ENCODE measurements at regions not wholly inside any gene's neighbourhood (a gene's known extent, or its start where the extent isn't known, plus 50 kb on each side); places are given as distances from the start of the nearest gene placed in this dataset.
A peak's percentile ranks its signal among the peaks of the same experiment; 100 is the strongest.

GRCh38 chr16:64823481-64824075 is 298.3 kb downstream of the CDH11 start:
- DNase-seq = no peak

GRCh38 chr16:64809876-64810629 is 311.8 kb downstream of the CDH11 start:
- DNase-seq = no peak

DNA sequence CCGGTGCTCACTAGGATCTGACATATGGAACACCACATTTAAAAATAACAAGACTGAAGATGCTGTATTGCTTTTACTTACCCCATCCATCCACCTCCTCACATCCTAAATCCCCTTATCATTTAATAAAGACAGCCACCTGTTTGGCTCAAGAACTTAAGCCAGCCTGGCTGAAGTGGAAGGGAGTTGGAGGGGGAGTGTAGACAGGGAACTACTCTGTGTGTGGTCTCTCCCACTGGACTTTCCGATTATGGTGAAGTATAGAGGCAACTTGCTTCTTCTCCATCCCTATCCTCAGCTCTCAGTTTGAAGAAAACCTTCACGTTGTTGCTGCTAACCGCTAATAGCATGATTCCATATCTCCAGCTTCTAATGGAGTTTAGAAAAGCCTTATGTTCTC is 313.4 kb downstream of the CDH11 start:
- no peak for DNase-seq

GRCh38 chr16:64791756-64792155 is 330.1 kb downstream of the CDH11 start:
- DNase-seq = no peak

DNA sequence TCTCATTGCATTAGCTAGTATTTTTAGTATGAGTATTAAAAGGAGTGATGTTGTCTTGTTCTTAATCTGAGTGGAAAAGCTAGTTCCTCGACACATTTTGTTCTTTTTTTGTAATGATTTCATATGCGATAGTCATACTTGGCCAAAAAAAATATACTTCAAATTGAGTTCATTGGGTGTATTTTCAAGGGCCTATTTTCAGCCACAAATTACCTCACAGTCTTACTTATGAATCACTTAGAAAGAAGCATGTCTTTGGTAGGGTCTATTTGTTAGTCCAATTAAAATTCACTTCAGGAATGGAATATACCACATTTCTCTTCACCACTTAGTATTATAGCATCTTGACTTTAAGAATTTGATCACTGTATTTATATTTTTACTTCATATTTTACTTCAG is 337.2 kb downstream of the CDH11 start:
- DNase-seq = no peak

GRCh38 chr16:64782484-64782883 is 339.4 kb downstream of the CDH11 start:
- no peak for DNase-seq

DNA sequence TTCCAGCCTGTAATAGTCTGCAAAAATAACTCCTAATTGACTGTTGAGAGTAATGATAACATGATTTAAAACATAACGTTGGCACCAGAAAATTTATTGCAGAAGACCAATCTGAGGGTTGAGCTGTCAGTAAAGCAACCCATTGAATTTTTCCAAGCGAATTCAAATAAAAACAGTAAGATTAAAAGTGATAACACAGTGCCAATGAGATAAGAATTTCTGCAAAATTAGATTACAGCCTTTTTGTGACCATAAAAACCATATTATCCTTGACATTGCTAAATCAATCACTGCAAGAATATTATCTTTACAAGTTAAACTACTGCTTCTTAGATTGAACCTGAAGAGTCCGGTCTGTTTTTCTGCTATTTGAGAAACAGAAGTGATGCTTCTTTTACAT is 341.4 kb downstream of the CDH11 start:
- no peak for DNase-seq

GRCh38 chr16:64778777-64779176 is 343.1 kb downstream of the CDH11 start:
- DNase-seq = no peak

- no peak for DNase-seq
These were observed 348.2 kb downstream of the CDH11 start for GRCh38 chr16:64773638-64774037.

GRCh38 chr16:64773184-64773583 is 348.7 kb downstream of the CDH11 start:
- no peak for DNase-seq

- peak; percentile 9 for DNase-seq
These were observed 350.6 kb downstream of the CDH11 start for GRCh38 chr16:64771273-64771672.

DNA sequence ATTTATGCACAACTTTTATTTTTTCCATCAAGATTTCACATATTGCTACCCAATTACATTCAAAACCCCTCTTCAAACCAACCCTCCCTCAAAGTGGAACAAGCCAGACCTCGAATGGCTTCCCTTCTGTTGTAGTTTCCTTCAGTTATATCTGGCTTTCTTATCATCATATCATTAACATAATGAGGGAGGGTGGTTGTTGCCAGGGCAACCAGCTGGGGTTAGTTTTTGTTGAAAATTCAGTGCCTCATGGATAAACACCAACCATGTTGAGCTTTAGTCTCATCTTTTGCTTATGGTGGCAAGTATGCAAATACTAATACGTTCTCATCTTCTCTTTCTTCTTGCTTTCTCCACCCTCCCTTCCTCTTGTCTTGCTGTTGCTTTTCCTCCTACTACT is 359.7 kb downstream of the CDH11 start:
- DNase-seq = no peak

DNA sequence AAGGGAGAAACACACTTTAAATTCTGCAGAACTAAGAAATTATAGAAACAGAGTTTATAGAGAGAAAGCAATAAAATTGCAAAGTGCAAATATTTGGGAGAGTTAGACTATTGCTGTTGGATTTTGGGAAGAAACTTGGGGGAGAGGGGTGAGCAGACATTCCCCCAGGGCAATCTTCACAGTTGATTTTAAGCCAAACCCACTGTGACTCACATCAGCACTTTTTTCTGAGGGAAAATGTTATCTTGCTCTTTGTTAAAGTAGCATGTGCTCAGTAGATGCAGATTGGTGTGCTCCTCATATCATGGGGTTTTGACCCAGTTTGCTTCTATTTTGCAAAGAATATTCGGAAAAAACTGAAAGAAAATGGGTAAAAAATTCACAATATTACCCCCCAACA is 367.6 kb downstream of the CDH11 start:
- no peak for DNase-seq

DNA sequence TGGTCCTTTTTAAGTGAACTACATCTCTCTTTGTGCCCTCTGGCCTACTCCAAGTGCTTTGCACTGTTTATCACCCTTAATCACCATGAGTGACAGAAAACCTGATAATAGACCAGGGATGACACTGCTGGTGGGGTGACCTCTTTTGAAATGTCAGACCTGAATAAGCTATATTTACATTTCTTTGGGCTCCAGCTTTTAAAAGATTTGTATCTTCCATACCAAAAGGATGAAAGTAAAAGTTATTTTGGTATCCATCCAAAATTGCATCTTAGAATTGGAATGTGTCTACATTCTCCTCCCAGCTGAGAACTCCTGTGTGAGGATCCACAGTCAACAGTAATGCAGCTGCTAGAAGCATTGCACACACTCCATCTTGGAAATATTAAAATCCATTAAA is 370.0 kb downstream of the CDH11 start:
- no peak for DNase-seq

GRCh38 chr16:64749346-64749745 is 372.5 kb downstream of the CDH11 start:
- DNase-seq = no peak

GRCh38 chr16:64745258-64745930 is 376.5 kb downstream of the CDH11 start:
- DNase-seq = no peak

GRCh38 chr16:64742455-64743223 is 379.2 kb downstream of the CDH11 start:
- no peak for DNase-seq

DNA sequence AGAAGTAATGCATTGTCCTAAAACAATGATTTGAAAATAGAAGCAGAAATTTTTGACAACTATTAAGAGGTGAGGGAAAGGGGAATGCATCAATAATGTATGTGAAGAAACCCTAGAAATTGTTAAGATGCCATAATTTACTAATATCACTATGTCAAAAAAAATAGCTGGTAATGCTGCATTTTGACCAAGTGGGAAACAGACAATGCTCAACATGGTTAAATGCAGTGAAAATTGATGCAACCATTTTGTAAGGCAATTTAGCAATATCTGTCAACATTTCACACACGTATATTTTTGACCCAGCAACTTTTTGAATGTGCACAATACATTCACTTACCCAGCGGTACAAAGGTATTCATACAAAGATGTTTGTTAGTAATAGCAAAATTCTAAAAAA is 381.6 kb downstream of the CDH11 start:
- DNase-seq = no peak

GRCh38 chr16:64738321-64738960 is 383.4 kb downstream of the CDH11 start:
- DNase-seq = no peak

- DNase-seq = no peak
These were observed 385.0 kb downstream of the CDH11 start for GRCh38 chr16:64736857-64737256.

DNA sequence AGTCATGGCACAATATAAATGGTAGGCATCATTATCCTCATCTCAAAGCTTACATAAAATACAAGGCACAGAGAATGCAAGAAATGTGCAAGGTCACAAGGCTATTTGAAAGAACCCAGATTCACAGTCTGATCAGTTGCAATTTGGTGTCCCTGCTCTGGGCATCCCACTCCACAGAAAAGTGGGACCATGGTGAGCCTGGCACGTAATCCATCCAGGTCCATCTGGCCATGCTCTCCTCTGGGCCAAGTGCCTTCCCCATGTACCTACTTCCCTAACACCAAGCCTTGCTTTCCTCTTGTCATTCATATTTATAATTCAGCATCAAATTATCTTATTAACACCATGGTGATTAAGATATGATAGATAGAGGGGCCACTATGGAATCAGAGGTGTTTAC is 390.0 kb downstream of the CDH11 start:
- no peak for DNase-seq

DNA sequence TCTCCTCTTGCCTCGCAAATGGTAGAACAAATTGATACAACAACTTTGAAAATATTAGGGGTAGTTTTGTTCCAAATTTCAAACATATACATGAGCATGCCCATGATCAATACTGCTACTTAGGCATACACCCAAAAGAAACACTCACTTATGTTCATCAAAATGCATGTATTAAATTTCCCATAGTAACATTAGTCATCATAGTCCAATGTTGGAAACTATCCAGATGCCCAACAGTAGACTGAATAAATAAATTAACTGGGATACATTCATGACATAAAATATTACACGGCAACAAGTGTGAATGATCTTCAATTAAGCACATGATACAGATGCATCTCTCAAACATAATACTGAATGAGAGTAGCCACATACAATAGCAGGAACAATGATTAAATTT is 391.6 kb downstream of the CDH11 start:
- no peak for DNase-seq

DNA sequence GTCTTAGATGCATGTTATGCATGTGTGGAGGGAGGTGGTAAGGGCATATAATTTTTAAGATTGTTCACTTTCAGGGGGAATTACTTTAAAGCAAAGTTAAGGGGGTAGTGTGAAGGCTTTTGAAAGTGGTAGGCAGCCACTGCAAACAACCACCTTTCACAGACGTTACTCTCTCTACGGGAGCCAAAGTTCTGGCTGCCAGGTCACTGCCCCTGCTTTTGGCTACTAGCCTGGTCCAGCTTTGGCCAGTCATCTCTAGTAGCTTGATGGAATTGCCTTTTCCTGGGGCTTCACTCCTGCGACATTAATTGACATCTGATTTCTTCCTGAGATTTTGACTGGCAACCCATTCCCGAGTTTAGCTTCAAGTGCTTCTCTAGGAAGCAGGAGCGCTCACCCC is 397.5 kb downstream of the CDH11 start:
- DNase-seq = no peak

Data from RPMI8226 (cell line).